HG02870 (cell line): ENCODE measurements at regions not wholly inside any gene's neighbourhood (a gene's known extent, or its start where the extent isn't known, plus 50 kb on each side); places are given as distances from the start of the nearest gene placed in this dataset.

Experiments used
- ATAC-seq: cut with Tn5 transposase; IDR thresholded peaks from one replicate; pipeline ENCODE4 v1.9.1; 2021; ENCODE audit warnings: mild to moderate bottlenecking, moderate library complexity; ENCODE audit not compliant: unreplicated experiment

DNA sequence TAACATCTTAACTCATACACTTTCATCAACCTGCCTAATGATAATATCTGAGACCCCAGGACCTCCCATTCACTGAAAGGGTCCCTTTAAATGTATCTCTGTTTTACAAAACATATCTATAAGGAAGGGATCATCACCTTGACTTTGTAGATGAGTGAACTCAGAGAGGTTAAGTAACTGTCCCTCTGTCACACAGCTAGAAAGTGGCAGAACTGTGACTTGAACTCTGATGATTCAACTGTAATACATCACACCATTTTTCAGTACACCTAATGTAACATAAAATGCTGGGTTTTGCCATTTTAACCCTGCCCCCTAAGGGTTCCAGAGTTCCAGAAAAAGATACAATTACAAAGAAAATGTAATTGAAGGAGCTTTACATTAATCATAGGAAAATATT lies 234.6 kb downstream of the ZEB2 start:
- ATAC-seq: no peak

DNA sequence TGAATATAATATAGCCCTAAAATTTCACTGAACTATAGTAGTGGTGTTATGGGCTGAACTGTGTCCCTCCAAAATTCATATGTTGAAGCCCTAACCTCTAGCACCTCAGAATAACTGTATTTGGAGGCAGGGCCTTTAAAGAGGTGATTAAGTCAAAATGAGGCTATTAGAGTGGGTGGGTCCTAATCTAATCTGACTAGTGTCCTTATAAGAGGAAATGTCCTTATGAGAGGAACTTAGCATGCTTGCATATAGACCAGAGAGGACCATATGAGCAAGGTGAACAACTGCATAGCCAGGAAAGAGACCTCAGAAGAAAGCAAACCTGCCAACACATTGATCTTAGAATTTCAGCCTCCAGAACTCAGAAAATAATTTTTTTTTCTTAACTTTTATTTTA lies 238.4 kb downstream of the ZEB2 start:
- ATAC-seq: no peak

DNA sequence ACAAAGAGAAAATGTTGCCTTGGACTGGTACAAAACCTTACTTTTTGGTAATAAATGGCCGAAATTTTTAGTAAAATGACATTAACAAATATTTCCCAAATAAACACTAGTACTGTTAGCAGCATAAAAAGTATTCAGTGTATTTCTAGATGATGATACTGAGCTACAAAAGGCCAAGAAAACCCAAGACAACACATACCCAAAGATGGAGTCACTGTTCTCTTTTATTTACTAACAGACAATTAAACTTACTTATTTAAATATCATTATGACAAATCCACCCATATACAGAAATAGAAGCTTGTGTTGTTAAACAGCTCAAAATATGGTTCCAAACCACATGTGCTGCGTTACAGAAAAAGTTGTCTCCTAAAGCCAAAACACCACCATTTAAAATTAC lies 239.9 kb downstream of the ZEB2 start:
- no peak for ATAC-seq

DNA sequence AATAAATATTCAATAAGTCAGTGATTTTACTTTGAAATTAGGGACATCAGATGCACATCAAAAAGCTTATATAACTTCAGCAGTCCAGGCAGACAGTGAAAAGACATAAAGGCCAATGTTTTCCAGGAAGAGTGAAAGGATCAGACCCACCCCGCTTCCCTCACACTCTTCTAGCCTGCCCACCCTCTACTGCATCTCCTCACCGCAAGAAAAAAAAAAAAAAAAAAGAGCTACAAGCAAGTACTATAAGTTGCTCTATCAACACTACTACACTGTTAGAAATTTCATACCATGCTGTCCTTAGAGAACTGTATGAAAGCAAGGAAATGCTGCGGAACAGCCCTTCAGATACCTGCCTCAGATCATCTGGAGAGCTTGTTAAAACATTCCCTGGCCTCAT lies 240.8 kb downstream of the ZEB2 start:
- ATAC-seq: no peak

DNA sequence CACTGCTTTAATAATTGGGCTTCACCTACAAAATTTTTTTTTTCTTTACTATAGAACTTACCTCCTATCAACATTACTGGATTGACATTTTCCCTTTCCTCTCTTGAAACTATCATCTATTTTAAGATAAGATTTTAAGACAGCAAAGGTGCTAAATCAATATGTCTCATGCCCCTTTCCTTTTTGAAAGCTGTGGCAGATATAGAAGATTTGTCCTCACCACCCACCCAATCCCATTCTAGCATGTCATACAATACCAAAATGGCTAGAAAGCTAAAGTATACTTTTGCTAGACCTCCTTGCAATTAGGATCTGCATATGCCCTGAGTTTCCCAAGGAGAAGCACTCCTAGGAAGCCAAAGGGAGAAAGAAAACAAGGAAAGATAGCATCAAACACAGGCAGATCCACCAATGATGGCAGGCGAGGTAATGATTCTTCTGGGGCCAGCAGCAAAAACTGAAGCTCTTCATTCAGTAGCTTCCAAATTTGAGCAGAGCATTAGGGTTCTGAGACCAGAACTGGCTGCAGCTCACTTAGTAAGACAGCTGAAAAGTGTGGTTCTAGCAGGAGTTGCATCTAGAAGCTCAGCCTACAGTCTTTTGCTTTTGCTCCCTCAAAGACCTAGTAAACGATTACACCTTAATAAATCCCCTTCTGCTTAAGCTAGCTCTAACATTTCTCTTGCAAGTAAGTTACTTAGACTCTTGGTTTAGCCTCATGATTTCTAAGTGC lies 242.1 kb downstream of the ZEB2 start:
- no peak for ATAC-seq

DNA sequence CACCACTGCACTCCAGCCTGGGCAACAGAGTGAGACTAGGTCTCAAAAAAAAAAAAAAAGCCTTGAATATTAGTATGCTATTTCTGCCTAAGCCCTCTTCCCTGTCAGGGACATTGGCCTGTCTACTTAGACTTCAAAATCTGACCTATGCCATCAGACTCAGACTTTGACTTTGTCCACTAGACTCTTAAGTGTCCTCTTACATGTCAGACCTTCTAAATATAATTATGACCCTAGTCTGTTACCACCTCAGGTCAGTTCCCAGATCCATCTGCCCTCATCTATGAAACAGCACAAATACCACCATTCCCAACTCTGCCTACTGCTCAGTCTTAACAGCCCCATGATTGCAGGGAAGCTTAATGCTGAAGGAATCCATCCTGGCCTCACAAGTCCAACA lies 244.6 kb downstream of the ZEB2 start:
- ATAC-seq: no peak

DNA sequence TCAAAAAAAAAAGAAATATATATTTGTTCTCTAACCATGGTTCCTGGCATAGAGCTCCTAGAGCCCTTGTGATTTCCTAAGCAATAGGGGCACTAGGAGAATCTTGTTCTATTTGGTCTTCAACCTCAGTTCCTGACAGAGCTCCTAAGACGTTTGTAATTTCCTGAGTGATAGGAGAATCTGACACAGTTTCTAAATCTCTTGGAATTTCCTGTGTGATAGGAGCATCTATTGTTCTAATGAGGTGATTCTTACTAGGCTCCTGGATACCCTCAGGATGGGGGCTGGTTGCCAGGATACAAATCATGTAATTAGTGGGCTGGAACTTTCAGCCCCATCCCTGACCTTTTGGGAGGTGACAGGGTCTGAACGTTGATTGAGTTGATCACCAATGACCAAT lies 245.8 kb downstream of the ZEB2 start:
- no peak for ATAC-seq

DNA sequence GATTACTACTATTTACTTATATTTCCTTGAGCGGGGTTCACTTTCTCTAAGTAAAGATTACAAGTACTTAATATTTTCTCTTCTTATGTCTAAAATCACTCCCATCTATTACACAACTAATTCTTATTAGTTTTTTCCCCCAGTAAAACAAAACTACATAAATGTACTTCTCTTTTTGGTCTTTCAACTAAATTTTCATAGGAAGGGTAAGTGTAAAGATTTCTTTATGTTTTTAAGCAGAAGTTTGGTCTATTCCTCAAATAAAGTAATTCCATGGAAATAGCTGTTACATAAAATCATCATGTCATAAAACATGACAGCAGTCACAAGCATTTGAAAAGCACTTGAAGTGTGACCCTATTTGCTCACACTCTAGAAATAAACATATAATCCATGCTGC lies 249.0 kb downstream of the ZEB2 start:
- ATAC-seq: no peak

DNA sequence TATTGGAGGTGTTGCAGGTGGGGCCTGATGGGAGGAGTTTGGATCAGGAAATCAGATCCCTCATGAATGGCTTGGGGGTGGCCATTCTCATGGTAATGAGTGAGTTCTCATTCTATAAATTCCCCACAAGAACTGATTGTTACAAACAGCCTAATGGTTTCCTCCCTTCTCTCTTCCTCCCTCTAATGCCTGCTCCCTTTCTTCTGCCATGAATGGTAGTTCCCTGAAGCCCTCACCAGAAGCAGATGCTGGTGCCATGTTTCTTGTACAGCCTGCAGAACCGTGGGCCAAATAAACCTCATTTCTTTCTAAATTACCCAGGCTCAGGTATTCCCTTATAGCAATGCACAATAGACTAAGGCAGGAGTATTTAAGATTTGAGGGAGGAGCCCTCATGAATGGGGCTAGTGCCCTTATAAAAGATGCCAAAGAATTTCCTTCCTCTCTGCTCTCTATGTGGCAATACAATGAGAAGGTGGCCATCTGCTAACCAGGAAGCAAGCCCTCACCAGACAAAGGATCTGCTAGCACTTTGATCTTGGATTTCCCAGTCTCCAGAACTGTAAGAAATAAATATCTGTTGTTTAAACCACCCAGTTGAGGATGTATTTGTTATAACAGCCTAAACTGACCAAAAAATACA lies 251.8 kb downstream of the ZEB2 start:
- no peak for ATAC-seq

DNA sequence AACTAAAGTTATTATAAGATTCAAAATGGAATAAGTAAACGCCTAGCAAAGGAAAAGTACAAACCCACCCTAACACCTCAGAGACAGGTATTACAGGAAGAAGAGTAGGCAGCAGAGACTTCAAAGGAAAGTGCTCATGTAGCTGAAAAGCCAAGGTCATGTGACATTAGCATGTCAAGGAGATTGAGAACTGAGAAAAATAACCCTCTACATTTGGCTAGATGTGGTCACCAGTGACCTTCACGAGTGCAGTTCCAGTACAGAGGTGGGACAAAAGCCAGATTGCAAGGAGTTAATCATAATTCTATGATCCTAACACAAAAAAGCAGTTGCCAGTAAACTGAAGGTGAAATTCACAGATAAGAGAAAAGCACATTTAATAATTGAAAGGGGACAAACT lies 252.7 kb downstream of the ZEB2 start:
- peak; percentile 96 for ATAC-seq

DNA sequence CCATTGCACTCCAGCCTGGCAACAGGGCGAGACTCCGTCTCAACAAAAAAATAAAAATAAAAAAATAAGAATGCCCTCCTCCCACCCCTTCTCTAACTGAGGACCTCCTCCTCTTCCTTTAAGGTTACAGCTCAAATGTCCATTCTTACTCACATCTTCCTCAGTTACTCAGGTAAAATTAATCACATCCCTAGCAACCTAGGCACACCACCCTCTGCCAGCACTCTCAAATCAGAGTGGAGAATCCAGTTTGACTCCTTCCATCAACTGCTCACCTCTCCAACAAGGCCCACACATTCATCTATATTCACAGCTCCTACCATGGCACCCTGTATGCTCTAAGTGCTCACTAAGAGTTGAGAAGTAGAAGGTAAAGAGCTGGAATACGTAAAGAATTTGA lies 254.3 kb downstream of the ZEB2 start:
- ATAC-seq: no peak

DNA sequence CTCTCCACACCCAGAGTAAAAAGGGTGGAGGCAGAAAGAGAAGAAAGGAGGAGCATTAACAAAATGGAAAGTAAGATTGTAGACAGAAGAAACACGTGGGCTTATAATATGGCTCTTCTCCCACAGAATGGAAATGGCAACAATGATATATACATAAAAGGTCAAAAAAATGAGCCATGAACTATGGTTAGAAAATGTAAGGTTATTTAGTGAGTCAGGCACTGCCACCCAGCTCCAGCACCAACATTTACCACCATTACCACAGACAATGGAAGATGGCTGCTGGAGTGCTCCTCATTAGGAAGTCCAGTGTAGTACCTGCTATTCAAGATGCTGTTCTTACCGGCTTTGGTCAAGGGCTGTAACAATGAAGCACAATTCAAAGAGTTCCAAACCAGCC lies 258.0 kb downstream of the ZEB2 start:
- no peak for ATAC-seq

DNA sequence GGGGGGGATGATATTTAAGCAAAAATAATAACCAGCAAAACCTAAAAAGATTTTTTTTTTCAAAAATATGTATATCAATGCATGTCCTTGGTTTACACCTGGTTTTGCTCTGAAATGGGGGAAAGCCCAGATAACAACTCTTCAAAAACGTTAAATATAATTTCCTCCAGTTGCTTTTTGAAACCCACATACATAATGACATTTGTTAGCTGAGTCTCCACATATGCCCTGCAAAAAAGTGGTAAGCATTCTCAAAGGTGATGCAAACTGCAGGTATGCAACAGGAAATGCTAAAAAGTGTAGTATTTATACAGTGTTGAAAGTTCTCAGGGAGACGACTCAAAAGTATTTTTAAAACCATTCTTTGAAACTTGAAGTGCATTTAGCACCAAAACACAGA lies 258.6 kb downstream of the ZEB2 start:
- ATAC-seq: no peak

DNA sequence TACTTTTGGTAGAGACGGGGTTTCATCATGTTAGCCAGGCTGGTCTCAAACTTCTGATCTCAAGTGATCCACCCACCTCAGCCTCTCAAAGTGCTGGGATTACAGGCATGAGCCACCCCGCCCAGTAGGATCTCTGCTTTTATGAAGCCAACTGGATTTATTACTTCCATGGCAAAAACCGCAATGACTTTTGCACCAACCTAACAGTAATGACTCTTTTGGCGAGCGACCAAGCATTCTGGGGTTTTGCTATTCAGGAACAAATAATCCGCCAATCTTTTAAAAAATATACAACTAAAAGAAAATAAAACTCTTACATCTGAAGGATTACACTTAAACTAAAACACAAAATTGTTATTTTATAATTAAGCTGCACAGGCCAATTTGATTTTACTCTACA lies 260.6 kb downstream of the ZEB2 start:
- ATAC-seq: no peak

DNA sequence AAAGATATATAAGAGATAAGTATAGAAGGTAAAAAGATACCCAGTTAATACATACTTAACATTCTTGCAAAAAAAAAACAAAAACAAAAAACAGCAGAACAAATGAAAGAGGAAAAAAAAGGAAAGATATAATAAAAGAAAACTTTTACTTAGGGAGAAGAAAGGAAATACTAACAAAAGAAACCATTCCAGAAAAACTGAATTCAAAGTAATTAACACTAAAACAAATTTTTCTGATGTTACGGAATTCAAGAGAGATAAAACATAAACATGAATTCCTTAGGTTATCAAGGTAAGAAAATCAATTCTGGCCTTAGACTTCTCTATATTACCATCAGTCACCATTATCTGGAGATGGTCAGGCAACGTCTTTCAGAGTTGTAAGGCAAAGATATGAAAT lies 261.8 kb downstream of the ZEB2 start:
- ATAC-seq: no peak

DNA sequence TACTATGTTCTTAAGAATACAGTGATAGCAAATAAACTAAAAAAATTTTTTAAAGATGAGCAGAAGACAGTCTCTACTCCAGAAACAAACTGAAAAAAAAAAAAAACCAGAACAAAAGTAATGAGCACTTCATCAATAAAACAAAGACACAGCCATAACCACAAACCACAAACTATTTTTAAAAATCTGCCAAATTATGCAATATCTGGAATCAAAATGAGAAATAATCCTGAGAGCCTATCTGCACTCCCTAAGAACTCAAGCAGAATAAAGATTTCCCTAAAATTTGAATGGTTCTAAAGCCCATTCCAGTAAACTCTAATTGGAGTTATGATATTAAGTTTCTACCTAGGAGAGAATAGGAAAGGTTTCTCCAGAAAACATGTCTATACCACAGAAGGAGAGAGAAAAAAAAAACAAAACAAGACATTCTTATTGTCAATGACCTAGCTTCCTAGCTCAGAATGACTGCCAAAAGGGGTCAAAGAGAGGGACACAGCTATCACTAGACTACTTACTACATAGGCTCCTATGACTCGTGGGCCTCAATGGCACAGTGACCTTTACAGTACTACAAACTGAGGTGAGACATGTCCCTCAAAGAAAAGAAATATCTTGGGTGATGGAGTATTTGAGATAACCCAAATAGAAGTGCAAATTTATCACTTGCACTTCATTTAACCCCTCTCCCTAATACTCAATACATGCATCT lies 262.8 kb downstream of the ZEB2 start:
- no peak for ATAC-seq

DNA sequence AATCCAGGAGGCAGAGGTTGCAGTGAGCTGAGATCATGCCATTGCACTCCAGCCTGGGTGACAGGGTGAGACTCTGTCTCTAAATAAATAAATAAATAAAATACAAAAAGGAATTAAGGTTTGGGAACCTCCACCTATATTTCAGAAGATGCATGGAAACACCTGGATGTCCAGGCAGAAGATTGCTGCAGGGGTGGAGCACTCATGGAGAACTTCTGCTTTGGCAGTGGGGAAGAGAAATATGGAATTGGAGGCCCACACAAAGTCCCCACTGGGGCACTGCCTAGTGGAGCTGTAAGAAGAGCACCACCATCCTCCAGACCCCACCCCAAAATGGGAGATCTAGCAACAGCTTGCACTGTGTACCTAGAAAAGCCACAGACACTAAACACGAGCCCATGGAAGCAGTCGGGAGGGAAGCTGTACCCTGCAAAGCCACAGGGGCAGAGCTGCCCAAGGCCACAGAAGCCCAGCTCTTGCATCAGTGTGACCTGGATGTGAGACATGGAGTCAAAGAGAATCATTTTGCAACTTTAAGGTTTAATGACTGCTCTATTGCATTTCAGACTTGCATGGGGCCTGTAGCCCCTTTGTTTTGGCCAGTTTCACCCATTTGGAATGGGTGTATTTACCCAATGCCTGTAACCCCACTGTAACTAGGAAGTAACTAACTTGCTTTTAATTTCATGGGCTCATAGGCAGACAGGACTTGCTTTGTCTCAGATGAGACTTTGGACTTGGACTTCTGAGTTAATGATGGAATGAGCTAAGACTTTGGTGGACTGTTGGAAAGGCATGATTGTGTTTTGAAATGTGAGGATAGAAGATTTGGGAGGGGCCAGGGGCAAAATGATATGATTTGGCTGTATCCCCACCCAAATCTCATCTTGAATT lies 265.3 kb downstream of the ZEB2 start:
- no peak for ATAC-seq

DNA sequence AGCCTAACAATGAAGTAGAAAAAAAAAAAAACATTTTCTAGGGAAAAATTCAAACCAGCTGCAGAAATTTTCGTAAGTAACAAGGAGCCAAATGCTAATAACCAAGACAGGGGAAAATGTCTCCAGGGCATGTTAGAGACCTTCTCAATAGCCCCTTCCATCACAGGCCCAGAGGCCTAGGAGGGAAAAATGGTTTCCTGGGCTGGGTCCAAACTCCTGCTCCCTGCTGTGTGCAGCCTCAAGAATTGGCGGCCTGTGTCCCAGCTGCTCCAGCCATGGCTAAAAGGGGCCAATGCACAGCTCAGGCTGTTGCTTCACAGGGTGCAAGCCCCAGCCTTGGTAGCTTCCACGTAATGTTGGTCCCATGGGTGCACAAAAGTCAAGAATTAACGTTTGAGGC lies 266.2 kb downstream of the ZEB2 start:
- no peak for ATAC-seq

DNA sequence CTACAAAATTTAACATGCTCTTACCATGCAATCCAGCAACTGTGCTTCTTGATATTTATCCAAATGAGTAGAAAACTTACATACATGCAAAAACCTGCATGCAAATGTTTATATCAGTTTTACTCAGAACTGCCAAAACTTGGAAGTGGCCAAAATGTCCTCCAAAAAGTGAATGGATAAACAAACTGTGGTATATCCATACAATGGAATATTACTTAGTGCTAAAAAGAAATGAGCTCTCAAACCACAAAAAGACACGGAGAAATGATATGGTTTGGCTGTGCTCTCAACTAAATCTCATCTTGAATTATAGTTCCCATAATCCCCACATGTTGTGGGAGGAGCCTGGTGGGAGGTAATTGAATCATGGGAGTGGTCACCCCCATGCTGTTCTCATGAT lies 267.2 kb downstream of the ZEB2 start:
- ATAC-seq: no peak

DNA sequence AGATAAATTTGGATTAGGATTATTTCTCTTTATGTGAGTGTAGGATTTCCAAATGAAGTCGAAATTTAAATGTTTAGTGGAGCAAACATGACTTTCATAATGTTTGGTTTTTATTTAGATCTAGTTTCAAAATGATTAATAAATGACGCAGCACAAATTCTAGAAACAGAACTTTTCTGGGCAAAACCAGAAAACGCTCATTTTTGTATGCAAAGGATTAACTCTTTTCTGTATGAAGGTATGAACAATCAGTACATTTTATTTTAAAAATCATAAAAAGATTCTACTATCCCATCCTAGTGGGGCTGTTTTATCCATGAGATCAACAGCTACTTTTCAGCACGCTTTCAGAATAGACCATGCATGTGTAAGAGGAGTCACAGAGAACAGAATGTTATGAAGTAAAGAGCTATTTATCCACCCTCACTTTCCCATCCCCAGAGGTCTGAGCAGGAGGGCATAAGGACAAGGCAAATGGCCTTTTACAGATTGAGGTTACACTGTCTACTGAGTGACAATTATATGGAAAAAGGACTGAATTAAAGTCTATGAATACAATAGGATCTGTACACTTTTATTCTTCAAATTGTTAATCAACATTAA lies 270.8 kb downstream of the ZEB2 start:
- ATAC-seq: peak; percentile 41
